A673 (cell line): ENCODE measurements at regions not wholly inside any gene's neighbourhood (a gene's known extent, or its start where the extent isn't known, plus 50 kb on each side); places are given as distances from the start of the nearest gene placed in this dataset.

ENCODE experiments used
- BruUV-seq: library from RNA; stranded (reverse); fragments of 400-500 nt; replicated peaks from 2 replicates; lab custom pipeline; 2021; lab: Mats Ljungman, UMichigan
- CTCF ChIA-PET: fragments of 300-600 bp; sonication (Branson Sonifier 250); formaldehyde crosslinking; loops from one replicate; lab custom pipeline; 2022; ENCODE audit warnings: antibody characterized with exemption; lab: Charles Lee
- POLR2A ChIA-PET: fragments of 300-600 bp; sonication (Branson Sonifier 250); formaldehyde crosslinking; loops from one replicate; lab custom pipeline; 2022; ENCODE audit warnings: antibody characterized with exemption; ENCODE audit not compliant: low non-redundant PET; lab: Charles Lee
- DNase-seq: peaks from one replicate; pipeline ENCODE4 v3.0.0-alpha.2; 2015; ENCODE audit warnings: low spot score
- H3K27ac ChIP-seq: fragments of 200-600 bp; sonication (generic); 2 replicates; pipeline ENCODE4 v1.5.1; 2016; ENCODE audit warnings: mixed run types, low read depth, mild to moderate bottlenecking, mixed read lengths, antibody characterized with exemption, low read length; ENCODE audit not compliant: poor library complexity, severe bottlenecking
- H3K27me3 ChIP-seq: fragments of 200-600 bp; sonication (generic); replicated peaks from 2 replicates; pipeline ENCODE4 v1.6.1; 2017; ENCODE audit warnings: mixed run types, low read depth, mild to moderate bottlenecking, mixed read lengths, antibody characterized with exemption, low read length; ENCODE audit not compliant: insufficient read depth, poor library complexity
- H3K36me3 ChIP-seq: fragments of 200-600 bp; sonication (generic); 2 replicates; pipeline ENCODE4 v1.6.1; 2016; ENCODE audit warnings: mixed run types, mild to moderate bottlenecking, mixed read lengths, antibody characterized with exemption, low read length; ENCODE audit not compliant: insufficient read depth, poor library complexity, severe bottlenecking
- H3K4me1 ChIP-seq: fragments of 200-600 bp; sonication (generic); 2 replicates; pipeline ENCODE4 v1.6.1; 2017; ENCODE audit warnings: mixed run types, mild to moderate bottlenecking, mixed read lengths, antibody characterized with exemption, low read length; ENCODE audit not compliant: insufficient read depth, poor library complexity, severe bottlenecking
- H3K4me3 ChIP-seq: fragments of 200-600 bp; sonication (generic); 2 replicates; pipeline ENCODE4 v1.5.1; 2016; ENCODE audit warnings: low read depth, mixed run types, mild to moderate bottlenecking, mixed read lengths, low read length; ENCODE audit not compliant: poor library complexity, severe bottlenecking
- H3K9me3 ChIP-seq: fragments of 200-600 bp; sonication (generic); 2 replicates; pipeline ENCODE4 v1.6.1; 2016; ENCODE audit warnings: mixed run types, low read depth, mild to moderate bottlenecking, mixed read lengths, antibody characterized with exemption, low read length; ENCODE audit not compliant: poor library complexity, severe bottlenecking
- CTCF ChIP-seq: fragments of 300-800, 200-600 bp; sonication (generic); conservative IDR thresholded peaks from 2 replicates; pipeline ENCODE4 v1.5.1; 2017; ENCODE audit warnings: low read depth, mild to moderate bottlenecking, antibody characterized with exemption, low read length, moderate library complexity, mixed read lengths
- EZH2 ChIP-seq: fragments of 200-600 bp; sonication (generic); IDR thresholded peaks from 2 replicates; pipeline ENCODE4 v1.6.1; 2017; ENCODE audit warnings: borderline replicate concordance, low read depth, mild to moderate bottlenecking, mixed read lengths, antibody characterized with exemption, low read length; ENCODE audit not compliant: poor library complexity, severe bottlenecking
- intact Hi-C: fragments of 100-400 bp; cut with micrococcal nuclease; formaldehyde crosslinking; loops from one replicate; pipeline ENCODE4 v1.10.0; 2022; ENCODE audit not compliant: unreplicated experiment

- Histone ChIP-seq H3K36me3 (no peaks in the 10 kb centered on the region), H3K4me3 (no peak overlapping the region), H3K4me1 (no peaks in the 10 kb centered on the region), H3K9me3 (no peaks in the 10 kb centered on the region), H3K27me3 (peaks cover 9% of the 10 kb centered on the region), H3K27ac (no peak overlapping the region)
- DNase-seq, result no peak
- BruUV-seq, result no TSS peak
- intact Hi-C loops, result no loop called here
- TF ChIP-seq CTCF, result no peak
- no peak for TF ChIP-seq EZH2
- ChIA-PET POLR2A (no interaction called here), CTCF (no interaction called here)
These were observed 215.8 kb downstream of the NDUFA10 start for GRCh38 chr2:239809391-239809790.

GRCh38 chr2:239807568-239807967, 217.6 kb downstream of the NDUFA10 start:
- Histone ChIP-seq H3K4me1 (no peaks in the 10 kb centered on the region), H3K27me3 (peaks cover 9% of the 10 kb centered on the region), H3K4me3 (no peak overlapping the region), H3K9me3 (no peaks in the 10 kb centered on the region), H3K27ac (no peak overlapping the region), H3K36me3 (no peaks in the 10 kb centered on the region)
- DNase-seq, result no peak
- TF ChIP-seq EZH2 (no peak), CTCF (no peak)
- intact Hi-C loops, result no loop called here
- BruUV-seq, result no TSS peak
- ChIA-PET POLR2A (no interaction called here), CTCF (no interaction called here)

GRCh38 chr2:239806758-239807434, 218.2 kb downstream of the NDUFA10 start:
- ChIA-PET POLR2A (no interaction called here), CTCF (no interaction called here)
- Histone ChIP-seq H3K9me3 (no peaks in the 10 kb centered on the region), H3K4me1 (no peaks in the 10 kb centered on the region), H3K27ac (no peak overlapping the region), H3K4me3 (no peak overlapping the region), H3K27me3 (peaks cover 9% of the 10 kb centered on the region), H3K36me3 (no peaks in the 10 kb centered on the region)
- TF ChIP-seq EZH2, result no peak
- TF ChIP-seq CTCF, result no peak
- no peak for DNase-seq
- intact Hi-C loops, result no loop called here
- BruUV-seq, result no TSS peak
